H1 (cell line): ENCODE measurements at regions not wholly inside any gene's neighbourhood (a gene's known extent, or its start where the extent isn't known, plus 50 kb on each side); places are given as distances from the start of the nearest gene placed in this dataset.

Source experiments
- CTCF ChIA-PET: fragments of 300-600 bp; sonication (Branson Sonifier 250); formaldehyde crosslinking; loops from one replicate; lab custom pipeline; 2021; ENCODE audit not compliant: partially characterized antibody; lab: Charles Lee
- POLR2A ChIA-PET: fragments of 300-600 bp; sonication (Branson Sonifier 250); formaldehyde crosslinking; loops from one replicate; lab custom pipeline; 2021; ENCODE audit warnings: inconsistent platforms; ENCODE audit not compliant: partially characterized antibody; lab: Charles Lee
- DNase-seq, 2 experiments: peaks; one replicate each; pipeline versions ENCODE4 v3.0.0 to v3.0.0-alpha.2; 2010 to 2022; ENCODE audit warnings: low spot score in 2 of 2, low read depth in 1 of 2, mixed read lengths in 1 of 2
- FAIRE-seq: peaks from 2 replicates; lab custom pipeline; 2011; peaks lifted over from hg19 to GRCh38; lab: Jason Lieb, UNC
- H2AFZ ChIP-seq: 2 replicates; pipeline ENCODE4 v1.8.1; 2012; ENCODE audit warnings: low read length, inconsistent platforms
- H2AK5ac ChIP-seq: 2 replicates; pipeline ENCODE4 v1.6.1; 2013; ENCODE audit warnings: low read depth, low read length
- H2BK120ac ChIP-seq: replicated peaks from 2 replicates; pipeline ENCODE3; 2013; ENCODE audit warnings: low read depth, low read length, inconsistent platforms
- H2BK12ac ChIP-seq: 2 replicates; pipeline ENCODE4 v1.6.1; 2013; ENCODE audit warnings: low read depth, low read length
- H2BK15ac ChIP-seq: 2 replicates; pipeline ENCODE4 v1.6.1; 2013; ENCODE audit warnings: low read length
- H2BK20ac ChIP-seq: 2 replicates; pipeline ENCODE4 v1.6.1; 2013; ENCODE audit warnings: low read length
- H2BK5ac ChIP-seq: 2 replicates; pipeline ENCODE4 v1.6.1; 2013; ENCODE audit warnings: low read depth, low read length
- H3K14ac ChIP-seq: 2 replicates; pipeline ENCODE4 v1.6.1; 2013; ENCODE audit warnings: inconsistent platforms; ENCODE audit not compliant: insufficient read length
- H3K18ac ChIP-seq: 2 replicates; pipeline ENCODE4 v1.6.1; 2013; ENCODE audit warnings: low read length; ENCODE audit errors: extremely low read depth
- H3K23ac ChIP-seq: 2 replicates; pipeline ENCODE4 v1.6.1; 2013; ENCODE audit warnings: inconsistent platforms; ENCODE audit not compliant: insufficient read length
- H3K23me2 ChIP-seq: 2 replicates; pipeline ENCODE4 v1.6.1; 2013; ENCODE audit warnings: low read depth, low read length
- H3K27ac ChIP-seq: 2 replicates; pipeline ENCODE4 v1.6.1; 2011; ENCODE audit warnings: low read depth, low read length, inconsistent platforms
- H3K27me3 ChIP-seq, 4 experiments: replicated peaks in 1 of 4; 1 replicate in 1 of 4; 2 replicates in 3 of 4; pipeline versions ENCODE4 v1.6.1 to v1.8.1; 2011 to 2013; ENCODE audit warnings: low read length in 3 of 4, mild to moderate bottlenecking in 3 of 4, inconsistent platforms in 2 of 4, mixed read lengths in 2 of 4, moderate library complexity in 1 of 4; ENCODE audit not compliant: control insufficient read depth in 3 of 4, insufficient read depth in 3 of 4; ENCODE audit errors: extremely low read depth in 1 of 4
- H3K36me3 ChIP-seq, 4 experiments: 2 replicates each; pipeline versions ENCODE4 v1.6.1 to v1.8.1; 2011 to 2013; ENCODE audit warnings: mild to moderate bottlenecking in 4 of 4, low read length in 3 of 4, moderate library complexity in 2 of 4, control low read depth in 1 of 4, inconsistent platforms in 1 of 4; ENCODE audit not compliant: insufficient read depth in 4 of 4, control insufficient read depth in 2 of 4
- H3K4ac ChIP-seq: replicated peaks from 2 replicates; pipeline ENCODE3; 2013; ENCODE audit warnings: low read length, low read depth, mixed read lengths, inconsistent platforms; ENCODE audit not compliant: insufficient read length
- H3K4me1 ChIP-seq, 4 experiments: replicated peaks in 1 of 4; 1 replicate in 1 of 4; 2 replicates in 3 of 4; pipeline versions ENCODE4 v1.6.1 to v1.8.1; 2011 to 2013; ENCODE audit warnings: low read length in 3 of 4, inconsistent platforms in 2 of 4, mixed read lengths in 1 of 4; ENCODE audit not compliant: insufficient read depth in 4 of 4, control insufficient read depth in 3 of 4
- H3K4me2 ChIP-seq, 2 experiments: 2 replicates each; pipeline versions ENCODE4 v1.6.1 to v1.8.1; 2011 to 2013; ENCODE audit warnings: low read depth in 2 of 2, low read length in 2 of 2, control low read depth in 1 of 2, inconsistent platforms in 1 of 2, mild to moderate bottlenecking in 1 of 2; ENCODE audit not compliant: insufficient read depth in 1 of 2
- H3K4me3 ChIP-seq, 4 experiments: fragments of 200-600, 300-600 bp in 1 of 4; sonication (generic), shearing (Covaris generic), sonication (Bioruptor Twin) in 1 of 4; 2 replicates each; pipeline versions ENCODE4 v1.5.1 to v1.8.1; 2011 to 2016; ENCODE audit warnings: low read length in 4 of 4, low read depth in 3 of 4, control low read depth in 2 of 4, inconsistent platforms in 2 of 4, mild to moderate bottlenecking in 2 of 4, mixed read lengths in 1 of 4, moderate library complexity in 1 of 4; ENCODE audit not compliant: insufficient read depth in 2 of 4; ENCODE audit errors: extremely low read depth in 1 of 4
- H3K56ac ChIP-seq: replicated peaks from 2 replicates; pipeline ENCODE3; 2013; ENCODE audit warnings: low read depth, mild to moderate bottlenecking, mixed read lengths, low read length, inconsistent platforms; ENCODE audit not compliant: insufficient read length
- H3K79me1 ChIP-seq: 2 replicates; pipeline ENCODE4 v1.6.1; 2013; ENCODE audit warnings: low read depth, low read length, control low read depth
- H3K79me2 ChIP-seq, 2 experiments: 2 replicates each; pipeline versions ENCODE4 v1.6.1 to v1.8.1; 2012 to 2013; ENCODE audit warnings: low read length in 2 of 2, mild to moderate bottlenecking in 2 of 2, inconsistent platforms in 1 of 2; ENCODE audit not compliant: insufficient read depth in 2 of 2, control insufficient read depth in 1 of 2
- H3K9ac ChIP-seq, 4 experiments: replicated peaks in 1 of 4; 1 replicate in 1 of 4; 2 replicates in 3 of 4; pipeline versions ENCODE4 v1.6.1 to v1.8.1; 2011 to 2013; ENCODE audit warnings: low read depth in 3 of 4, low read length in 3 of 4, control low read depth in 2 of 4, mild to moderate bottlenecking in 2 of 4, moderate library complexity in 2 of 4, inconsistent platforms in 1 of 4; ENCODE audit errors: extremely low read depth in 1 of 4
- H3K9me3 ChIP-seq, 2 experiments: 2 replicates each; pipeline versions ENCODE4 v1.6.1 to v1.8.1; 2012 to 2013; ENCODE audit warnings: mild to moderate bottlenecking in 2 of 2, moderate library complexity in 2 of 2, control low read depth in 1 of 2, inconsistent platforms in 1 of 2, low read depth in 1 of 2, low read length in 1 of 2, mixed read lengths in 1 of 2; ENCODE audit not compliant: insufficient read depth in 2 of 2
- H4K20me1 ChIP-seq, 2 experiments: replicated peaks in 1 of 2; 2 replicates each; pipeline versions ENCODE3 to v1.8.1; 2011 to 2013; ENCODE audit warnings: inconsistent platforms in 2 of 2, low read length in 2 of 2, mild to moderate bottlenecking in 1 of 2; ENCODE audit not compliant: insufficient read depth in 2 of 2, control insufficient read depth in 1 of 2
- H4K5ac ChIP-seq: 2 replicates; pipeline ENCODE4 v1.6.1; 2013; ENCODE audit warnings: low read length, low read depth, mixed read lengths, inconsistent platforms; ENCODE audit not compliant: insufficient read length
- H4K8ac ChIP-seq: 2 replicates; pipeline ENCODE4 v1.8.0; 2013; ENCODE audit warnings: mild to moderate bottlenecking, moderate library complexity, low read length, inconsistent platforms; ENCODE audit not compliant: insufficient read depth; ENCODE audit errors: extremely low read depth
- H4K91ac ChIP-seq: replicated peaks from 2 replicates; pipeline ENCODE3; 2013; ENCODE audit warnings: low read length, mixed read lengths, inconsistent platforms; ENCODE audit not compliant: insufficient read length
- ATF2 ChIP-seq: IDR thresholded peaks from 2 replicates; pipeline ENCODE4 v1.6.1; 2012; ENCODE audit warnings: low read length, inconsistent platforms
- CTBP2 ChIP-seq: IDR thresholded peaks from 2 replicates; pipeline ENCODE4 v1.7.0; 2011; ENCODE audit warnings: borderline replicate concordance, mild to moderate bottlenecking, moderate library complexity, mixed read lengths, low read length; ENCODE audit not compliant: insufficient read depth, insufficient read length
- EZH2 ChIP-seq: fragments of 200-600 bp; sonication (generic); IDR thresholded peaks from 2 replicates; pipeline ENCODE4 v1.7.1; 2012; ENCODE audit warnings: low read depth, mild to moderate bottlenecking, moderate library complexity, low read length, inconsistent platforms; ENCODE audit not compliant: severe bottlenecking
- FOSL1 ChIP-seq: IDR thresholded peaks from 2 replicates; pipeline ENCODE4 v1.6.1; 2011; ENCODE audit warnings: mild to moderate bottlenecking, low read depth, low read length, moderate library complexity; ENCODE audit not compliant: insufficient read depth
- JUN ChIP-seq: IDR thresholded peaks from 2 replicates; pipeline ENCODE4 v1.6.1; 2011; ENCODE audit warnings: low read depth, mild to moderate bottlenecking, improper control_type of control experiment, low read length
- MAFK ChIP-seq: IDR thresholded peaks from 2 replicates; pipeline ENCODE4 v1.6.1; 2012; ENCODE audit warnings: low read depth, mild to moderate bottlenecking, improper control_type of control experiment, low read length
- POLR2A ChIP-seq, 2 experiments: IDR thresholded peaks; 1 replicate in 1 of 2; 2 replicates in 1 of 2; pipeline ENCODE4 v1.6.1; 2011; ENCODE audit warnings: low read depth in 2 of 2, low read length in 2 of 2, mild to moderate bottlenecking in 2 of 2; ENCODE audit errors: control extremely low read depth in 1 of 2
- RBBP5 ChIP-seq: IDR thresholded peaks from 2 replicates; pipeline ENCODE4 v1.7.1; 2012; ENCODE audit warnings: low read depth, mild to moderate bottlenecking, inconsistent platforms, low read length, moderate library complexity, borderline replicate concordance
- RXRA ChIP-seq: IDR thresholded peaks from 2 replicates; pipeline ENCODE4 v1.6.1; 2011; ENCODE audit warnings: low read depth, mild to moderate bottlenecking, low read length, moderate library complexity; ENCODE audit not compliant: insufficient read depth
- SP1 ChIP-seq: IDR thresholded peaks from 2 replicates; pipeline ENCODE4 v1.6.1; 2011; ENCODE audit warnings: low read depth, low read length
- TAF1 ChIP-seq: IDR thresholded peaks from 2 replicates; pipeline ENCODE4 v1.6.1; 2011; ENCODE audit warnings: mild to moderate bottlenecking, low read depth, low read length
- TAF7 ChIP-seq: optimal IDR thresholded peaks from 2 replicates; pipeline ENCODE3; 2011; ENCODE audit warnings: low read depth, mild to moderate bottlenecking, inconsistent platforms, low read length, moderate library complexity, borderline replicate concordance
- YY1 ChIP-seq: IDR thresholded peaks from 2 replicates; pipeline ENCODE4 v1.6.1; 2011; ENCODE audit warnings: low read depth, mild to moderate bottlenecking, low read length
- WGBS, 2 experiments: shearing (Covaris generic) in 1 of 2; methylation state at CpG; one replicate each; pipeline versions ENCODE4 v1.1.6 to v1.1.7; 2013 to 2015; ENCODE audit warnings: low lambda C conversion rate in 2 of 2, mixed read lengths in 2 of 2, inconsistent platforms in 1 of 2, low coverage in 1 of 2, missing lambda C conversion rate in 1 of 2; ENCODE audit not compliant: insufficient replicate concordance in 2 of 2, insufficient coverage in 1 of 2, insufficient read length in 1 of 2; ENCODE audit errors: extremely low coverage in 1 of 2, missing lambda C conversion rate in 1 of 2; 5-methylcytosine and 5-hydroxymethylcytosine counted together

- Histone ChIP-seq H2AK5ac (no peak overlapping the region), H3K27ac (no peak overlapping the region), H4K5ac (no peak overlapping the region), H2BK20ac (no peak overlapping the region), H3K14ac (no peak overlapping the region), H3K27me3 (no peaks in the 10 kb centered on the region), H2AFZ (no peak overlapping the region), H4K8ac (no peak overlapping the region), H3K79me1 (no peaks in the 10 kb centered on the region), H3K23me2 (peaks cover 2% of the 10 kb centered on the region; the same call in 1 of the 2 replicates), H2BK120ac (no peak overlapping the region), H3K9me3 (peaks cover 12 to 13% of the 10 kb centered on the region in 2 experiments), H3K79me2 (no peaks in the 10 kb centered on the region), H3K56ac (no peak overlapping the region), H3K9ac (no peak overlapping the region), H3K4me3 (no peak overlapping the region), H4K20me1 (no peaks in the 10 kb centered on the region), H2BK12ac (no peak overlapping the region), H4K91ac (no peak overlapping the region), H2BK15ac (no peak overlapping the region), H3K18ac (no peak overlapping the region), H2BK5ac (no peak overlapping the region), H3K23ac (no peak overlapping the region), H3K36me3 (no peaks in the 10 kb centered on the region), H3K4me1 (no peaks in the 10 kb centered on the region), H3K4me2 (no peak overlapping the region), H3K4ac (no peak overlapping the region)
- ChIA-PET POLR2A (no interaction called here), CTCF (interaction anchor here (1.0 kb wide), 1 partner anchor 10 kb away, joined by 4 read pairs; no protein-coding TSS in a partner anchor)
- no peak for TF ChIP-seq FOSL1
- no peak for TF ChIP-seq SP1
- TF ChIP-seq POLR2A (IDR thresholded peaks at IDR 0.05; ENCODE audit: control extremely low read depth in 1 of 2, low read depth in 2 of 2, low read length in 2 of 2) = no peak
- no peak for TF ChIP-seq TAF1
- no peak for TF ChIP-seq YY1
- TF ChIP-seq EZH2 = no peak
- no peak for TF ChIP-seq TAF7
- no peak for TF ChIP-seq CTBP2
- no peak for TF ChIP-seq RBBP5
- TF ChIP-seq ATF2 = no peak
- TF ChIP-seq MAFK = no peak
- TF ChIP-seq JUN = no peak
- TF ChIP-seq RXRA = no peak
- WGBS, 2 experiments = 91% methylated on average over 1 of the region's 1 CpG; no CpG with 5 or more reads in 1 of the 2 experiments
- DNase-seq = no peak
- no peak for FAIRE-seq
Observed at GRCh38 chr4:15139599-15139998, 137.3 kb downstream of the CPEB2 start.
